ENCODE measurements at regions not wholly inside any gene's neighbourhood (a gene's known extent, or its start where the extent isn't known, plus 50 kb on each side); places are given as distances from the start of the nearest gene placed in this dataset.
"Not testable (repeated sequence)": the region's sequence is repeated elsewhere in the genome, so short reads cannot be mapped to it uniquely, and the experiment has no call there.

DNA sequence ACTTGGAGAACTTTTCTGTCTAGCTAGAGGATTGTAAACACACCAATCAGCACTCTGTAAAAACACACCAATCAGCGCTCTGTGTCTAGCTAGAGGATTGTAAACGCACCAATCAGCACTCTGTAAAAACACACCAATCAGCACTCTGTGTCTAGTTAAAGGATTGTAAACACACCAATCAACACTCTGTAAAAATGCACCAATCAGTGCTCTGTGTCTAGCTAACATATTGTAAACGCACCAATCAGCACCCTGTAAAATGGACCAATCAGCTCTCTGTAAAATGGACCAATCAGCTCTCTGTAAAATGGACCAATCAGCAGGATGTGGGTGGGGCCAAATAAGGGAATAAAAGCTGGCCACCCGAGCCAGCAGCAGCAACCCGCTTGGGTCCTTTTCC lies 91.1 kb upstream of the KRAS start:
- H3K9me3 ChIP-seq (ENCODE audit: control insufficient read depth in 2 of 2, low read length in 2 of 2); H3K36me3 ChIP-seq (ENCODE audit: control insufficient read depth in 2 of 2, insufficient read depth in 2 of 2, low read length in 2 of 2); H3K4me1 ChIP-seq (ENCODE audit: control insufficient read depth in 2 of 2, insufficient read depth in 2 of 2, low read length in 2 of 2): not testable (repeated sequence)

GRCh38 chr12:25337916-25338315 lies 87.2 kb upstream of the KRAS start:
- no peaks in the 10 kb centered on the region for H3K9me3 ChIP-seq (ENCODE audit: control insufficient read depth in 2 of 2, low read length in 2 of 2)
- no peaks in the 10 kb centered on the region for H3K36me3 ChIP-seq (ENCODE audit: control insufficient read depth in 2 of 2, insufficient read depth in 2 of 2, low read length in 2 of 2)
- no peak overlapping the region for H3K9ac ChIP-seq (ENCODE audit: low read depth in 1 of 2, low read length in 2 of 2)
- peaks cover 0 to 3% of the 10 kb centered on the region in 2 donors for H3K4me1 ChIP-seq (ENCODE audit: control insufficient read depth in 2 of 2, insufficient read depth in 2 of 2, low read length in 2 of 2)
- H3K4me3 ChIP-seq (ENCODE audit: low read length in 2 of 2) = no peak overlapping the region
- no peaks in the 10 kb centered on the region for H3K27me3 ChIP-seq (ENCODE audit: control insufficient read depth in 2 of 2, insufficient read depth in 2 of 2, low read length in 2 of 2)
- no peak overlapping the region for H3K27ac ChIP-seq (ENCODE audit: low read depth in 2 of 2, low read length in 2 of 2)

More for the DNA sequence above, 91.1 kb upstream of the KRAS start:
- not testable (repeated sequence) for H3K27ac ChIP-seq (ENCODE audit: low read depth in 2 of 2, low read length in 2 of 2); H3K27me3 ChIP-seq (ENCODE audit: control insufficient read depth in 2 of 2, insufficient read depth in 2 of 2, low read length in 2 of 2); H3K9ac ChIP-seq (ENCODE audit: low read depth in 1 of 2, low read length in 2 of 2); H3K4me3 ChIP-seq (ENCODE audit: low read length in 2 of 2)

DNA sequence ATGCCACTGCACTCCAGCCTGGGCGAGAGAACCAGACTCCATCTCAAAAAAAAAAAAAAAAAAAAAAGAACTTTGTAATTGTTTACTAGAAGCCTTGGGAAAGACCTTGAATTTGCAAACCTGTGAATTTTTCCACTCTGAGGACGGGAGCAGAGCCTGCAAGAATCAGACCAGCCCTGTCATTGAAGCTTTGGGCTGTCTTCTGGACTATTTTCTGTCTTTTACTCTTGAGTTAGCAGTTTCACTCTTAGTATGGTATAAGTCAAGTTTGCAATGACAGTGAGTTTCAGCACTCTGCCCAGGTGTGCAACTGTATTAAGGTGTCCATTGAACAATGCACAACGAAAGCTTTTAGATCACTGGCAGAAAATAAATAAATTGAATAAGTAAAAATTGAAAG lies 81.4 kb upstream of the KRAS start:
- Histone ChIP-seq H3K4me1 (ENCODE audit: control insufficient read depth in 2 of 2, insufficient read depth in 2 of 2, low read length in 2 of 2) (peaks cover 0 to 3% of the 10 kb centered on the region in 2 donors), H3K36me3 (ENCODE audit: control insufficient read depth in 2 of 2, insufficient read depth in 2 of 2, low read length in 2 of 2) (no peaks in the 10 kb centered on the region), H3K9me3 (ENCODE audit: control insufficient read depth in 2 of 2, low read length in 2 of 2) (no peaks in the 10 kb centered on the region), H3K27me3 (ENCODE audit: control insufficient read depth in 2 of 2, insufficient read depth in 2 of 2, low read length in 2 of 2) (peaks cover 0 to 3% of the 10 kb centered on the region in 2 donors), H3K9ac (ENCODE audit: low read depth in 1 of 2, low read length in 2 of 2) (no peak overlapping the region), H3K27ac (ENCODE audit: low read depth in 2 of 2, low read length in 2 of 2) (no peak overlapping the region), H3K4me3 (ENCODE audit: low read length in 2 of 2) (no peak overlapping the region)

DNA sequence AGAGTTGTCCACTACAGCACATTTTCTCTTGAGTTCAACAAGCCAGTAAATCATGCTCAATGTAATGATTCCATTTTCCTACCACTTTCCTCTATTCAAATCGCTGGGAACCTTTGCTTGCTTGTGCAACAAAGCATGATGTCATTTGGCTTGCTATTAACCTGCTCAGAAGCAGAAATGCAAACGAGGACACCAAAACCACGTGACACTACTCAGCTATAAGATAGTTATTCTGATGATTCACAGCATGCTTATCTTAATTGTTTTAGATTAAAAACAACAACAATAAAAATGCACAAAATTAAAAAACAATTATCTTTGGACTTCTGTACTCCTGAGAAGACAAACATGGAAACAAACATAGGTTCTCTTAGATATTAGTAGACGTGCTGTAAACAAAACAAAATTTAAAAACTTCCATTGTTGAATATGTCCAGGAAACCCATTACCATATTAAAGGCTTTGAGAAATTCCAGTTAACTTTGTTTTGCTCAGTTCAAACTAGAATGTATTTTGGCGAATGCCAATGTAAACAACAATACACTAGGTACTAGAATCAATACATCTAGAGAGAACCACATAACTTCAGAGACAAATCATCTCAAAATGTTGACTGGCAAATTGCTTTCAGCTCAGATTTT lies 77.5 kb upstream of the KRAS start:
- Histone ChIP-seq H3K36me3 (ENCODE audit: control insufficient read depth in 2 of 2, insufficient read depth in 2 of 2, low read length in 2 of 2) (no peaks in the 10 kb centered on the region), H3K9me3 (ENCODE audit: control insufficient read depth in 2 of 2, low read length in 2 of 2) (no peaks in the 10 kb centered on the region), H3K9ac (ENCODE audit: low read depth in 1 of 2, low read length in 2 of 2) (no peak overlapping the region), H3K27ac (ENCODE audit: low read depth in 2 of 2, low read length in 2 of 2) (no peak overlapping the region), H3K27me3 (ENCODE audit: control insufficient read depth in 2 of 2, insufficient read depth in 2 of 2, low read length in 2 of 2) (peaks cover 0 to 3% of the 10 kb centered on the region in 2 donors), H3K4me3 (ENCODE audit: low read length in 2 of 2) (no peak overlapping the region), H3K4me1 (ENCODE audit: control insufficient read depth in 2 of 2, insufficient read depth in 2 of 2, low read length in 2 of 2) (no peaks in the 10 kb centered on the region)

- H3K27me3 ChIP-seq (ENCODE audit: control insufficient read depth in 2 of 2, insufficient read depth in 2 of 2, low read length in 2 of 2) = peaks cover 0 to 3% of the 10 kb centered on the region in 2 donors
Observed at GRCh38 chr12:25327321-25327720, 76.6 kb upstream of the KRAS start.

DNA sequence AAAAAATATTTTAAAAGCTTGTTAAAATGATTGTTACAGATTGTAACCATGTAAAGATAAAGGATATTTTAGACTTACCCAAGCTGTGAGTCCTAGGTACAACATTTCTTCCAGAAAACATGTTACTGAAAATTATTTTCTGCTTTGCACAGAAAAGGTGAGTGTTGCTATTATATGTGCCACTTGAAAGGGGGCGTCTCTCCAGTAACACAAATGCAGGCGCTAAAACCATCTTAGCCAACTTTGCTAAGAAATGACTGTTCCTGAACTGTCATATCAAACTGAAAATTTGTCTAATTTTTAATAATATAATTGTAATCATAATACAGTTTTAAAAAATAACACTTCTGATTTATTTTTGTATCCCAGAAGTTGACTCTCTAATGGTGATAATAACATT lies 75.6 kb upstream of the KRAS start:
- Histone ChIP-seq H3K9me3 (ENCODE audit: control insufficient read depth in 2 of 2, low read length in 2 of 2) (no peaks in the 10 kb centered on the region), H3K27ac (ENCODE audit: low read depth in 2 of 2, low read length in 2 of 2) (no peak overlapping the region), H3K27me3 (ENCODE audit: control insufficient read depth in 2 of 2, insufficient read depth in 2 of 2, low read length in 2 of 2) (no peaks in the 10 kb centered on the region), H3K9ac (ENCODE audit: low read depth in 1 of 2, low read length in 2 of 2) (no peak overlapping the region), H3K4me1 (ENCODE audit: control insufficient read depth in 2 of 2, insufficient read depth in 2 of 2, low read length in 2 of 2) (peaks cover 0 to 6% of the 10 kb centered on the region in 2 donors), H3K36me3 (ENCODE audit: control insufficient read depth in 2 of 2, insufficient read depth in 2 of 2, low read length in 2 of 2) (no peaks in the 10 kb centered on the region), H3K4me3 (ENCODE audit: low read length in 2 of 2) (no peak overlapping the region)

More at GRCh38 chr12:25327321-25327720, 76.6 kb upstream of the KRAS start:
- Histone ChIP-seq H3K9ac (ENCODE audit: low read depth in 1 of 2, low read length in 2 of 2) (no peak overlapping the region), H3K36me3 (ENCODE audit: control insufficient read depth in 2 of 2, insufficient read depth in 2 of 2, low read length in 2 of 2) (no peaks in the 10 kb centered on the region), H3K27ac (ENCODE audit: low read depth in 2 of 2, low read length in 2 of 2) (no peak overlapping the region), H3K9me3 (ENCODE audit: control insufficient read depth in 2 of 2, low read length in 2 of 2) (no peaks in the 10 kb centered on the region), H3K4me1 (ENCODE audit: control insufficient read depth in 2 of 2, insufficient read depth in 2 of 2, low read length in 2 of 2) (peaks cover 0 to 6% of the 10 kb centered on the region in 2 donors), H3K4me3 (ENCODE audit: low read length in 2 of 2) (no peak overlapping the region)

- no peaks in the 10 kb centered on the region for H3K36me3 ChIP-seq (ENCODE audit: control insufficient read depth in 2 of 2, insufficient read depth in 2 of 2, low read length in 2 of 2)
- H3K4me1 ChIP-seq (ENCODE audit: control insufficient read depth in 2 of 2, insufficient read depth in 2 of 2, low read length in 2 of 2) = peaks cover 0 to 6% of the 10 kb centered on the region in 2 donors
- H3K9ac ChIP-seq (ENCODE audit: low read depth in 1 of 2, low read length in 2 of 2) = no peak overlapping the region
- H3K27me3 ChIP-seq (ENCODE audit: control insufficient read depth in 2 of 2, insufficient read depth in 2 of 2, low read length in 2 of 2) = no peaks in the 10 kb centered on the region
- no peak overlapping the region for H3K27ac ChIP-seq (ENCODE audit: low read depth in 2 of 2, low read length in 2 of 2)
- H3K4me3 ChIP-seq (ENCODE audit: low read length in 2 of 2) = no peak overlapping the region
- no peaks in the 10 kb centered on the region for H3K9me3 ChIP-seq (ENCODE audit: control insufficient read depth in 2 of 2, low read length in 2 of 2)
Observed at GRCh38 chr12:25324861-25325260, 74.1 kb upstream of the KRAS start.

DNA sequence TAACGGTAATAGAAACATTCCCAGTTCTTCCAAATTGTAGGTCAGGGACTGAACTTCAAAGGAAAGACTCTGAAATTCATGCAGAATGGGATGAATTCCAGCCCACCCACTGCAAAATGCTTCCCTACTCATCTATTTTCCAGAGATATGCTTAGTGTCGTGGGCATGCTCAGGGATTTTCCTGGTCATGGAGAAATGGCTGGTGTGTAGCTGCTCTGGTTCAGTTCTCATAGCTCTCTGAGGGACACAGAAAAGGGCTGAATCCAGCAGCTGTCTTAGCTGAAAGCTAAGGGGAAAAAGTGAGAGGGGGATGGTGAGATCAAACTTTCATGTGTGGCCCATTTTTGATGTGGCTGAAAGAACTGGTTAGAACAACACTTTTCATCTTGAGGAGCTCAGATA lies 72.9 kb upstream of the KRAS start:
- Histone ChIP-seq H3K9me3 (ENCODE audit: control insufficient read depth in 2 of 2, low read length in 2 of 2) (no peaks in the 10 kb centered on the region), H3K9ac (ENCODE audit: low read depth in 1 of 2, low read length in 2 of 2) (no peak overlapping the region), H3K4me1 (ENCODE audit: control insufficient read depth in 2 of 2, insufficient read depth in 2 of 2, low read length in 2 of 2) (peaks cover 0 to 6% of the 10 kb centered on the region in 2 donors), H3K36me3 (ENCODE audit: control insufficient read depth in 2 of 2, insufficient read depth in 2 of 2, low read length in 2 of 2) (no peaks in the 10 kb centered on the region), H3K4me3 (ENCODE audit: low read length in 2 of 2) (no peak overlapping the region), H3K27me3 (ENCODE audit: control insufficient read depth in 2 of 2, insufficient read depth in 2 of 2, low read length in 2 of 2) (no peaks in the 10 kb centered on the region), H3K27ac (ENCODE audit: low read depth in 2 of 2, low read length in 2 of 2) (no peak overlapping the region)

- no peaks in the 10 kb centered on the region for H3K9me3 ChIP-seq (ENCODE audit: control insufficient read depth in 2 of 2, low read length in 2 of 2)
- no peaks in the 10 kb centered on the region for H3K27me3 ChIP-seq (ENCODE audit: control insufficient read depth in 2 of 2, insufficient read depth in 2 of 2, low read length in 2 of 2)
- peak overlapping the region in 1 of 2 donors; percentile 26 for H3K9ac ChIP-seq (ENCODE audit: low read depth in 1 of 2, low read length in 2 of 2)
- H3K36me3 ChIP-seq (ENCODE audit: control insufficient read depth in 2 of 2, insufficient read depth in 2 of 2, low read length in 2 of 2) = no peaks in the 10 kb centered on the region
- no peak overlapping the region for H3K27ac ChIP-seq (ENCODE audit: low read depth in 2 of 2, low read length in 2 of 2)
- no peak overlapping the region for H3K4me3 ChIP-seq (ENCODE audit: low read length in 2 of 2)
- H3K4me1 ChIP-seq (ENCODE audit: control insufficient read depth in 2 of 2, insufficient read depth in 2 of 2, low read length in 2 of 2) = peaks cover 0 to 6% of the 10 kb centered on the region in 2 donors
Observed at GRCh38 chr12:25322918-25323531, 72.3 kb upstream of the KRAS start.

DNA sequence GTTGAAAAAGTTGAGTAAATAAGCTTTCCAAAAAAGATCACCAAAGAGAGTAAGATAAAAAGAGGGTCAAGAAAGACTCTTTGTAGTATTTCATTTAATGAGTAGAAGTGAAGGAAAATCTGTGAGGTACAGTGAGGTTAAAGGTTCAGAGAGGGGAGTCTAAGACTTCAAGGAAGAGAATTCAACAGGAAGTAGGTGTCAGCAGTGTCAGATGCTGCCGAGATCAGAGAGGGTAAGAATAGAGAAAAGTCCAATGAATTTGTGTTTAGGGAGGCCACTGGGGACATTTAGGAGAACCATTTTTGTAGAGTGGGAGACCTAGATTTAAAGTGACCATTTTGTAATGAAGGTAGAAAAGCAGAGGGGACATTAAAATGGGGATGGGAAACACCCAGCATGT lies 71.6 kb upstream of the KRAS start:
- H3K27ac ChIP-seq (ENCODE audit: low read depth in 2 of 2, low read length in 2 of 2) = no peak overlapping the region
- no peaks in the 10 kb centered on the region for H3K36me3 ChIP-seq (ENCODE audit: control insufficient read depth in 2 of 2, insufficient read depth in 2 of 2, low read length in 2 of 2)
- no peak overlapping the region for H3K4me3 ChIP-seq (ENCODE audit: low read length in 2 of 2)
- H3K4me1 ChIP-seq (ENCODE audit: control insufficient read depth in 2 of 2, insufficient read depth in 2 of 2, low read length in 2 of 2) = peaks cover 0 to 8% of the 10 kb centered on the region in 2 donors
- no peak overlapping the region for H3K9ac ChIP-seq (ENCODE audit: low read depth in 1 of 2, low read length in 2 of 2)
- H3K9me3 ChIP-seq (ENCODE audit: control insufficient read depth in 2 of 2, low read length in 2 of 2) = no peaks in the 10 kb centered on the region
- H3K27me3 ChIP-seq (ENCODE audit: control insufficient read depth in 2 of 2, insufficient read depth in 2 of 2, low read length in 2 of 2) = no peaks in the 10 kb centered on the region

Data from mucosa of rectum (tissue), 2 donors.